Occipital lobe (tissue), 1 donor: ENCODE measurements at regions not wholly inside any gene's neighbourhood (a gene's known extent, or its start where the extent isn't known, plus 50 kb on each side); places are given as distances from the start of the nearest gene placed in this dataset. TPM values are rescaled to one million over a fixed set of nuclear protein-coding genes. Genes with fewer than 3 reads are reported as not detected.

Experiments used
- small RNA-seq: library from RNA; depleted of rRNA; stranded (forward); fragments of <200 nt; gene quantifications from one replicate; pipeline ENCODE3, GENCODE V24; 2014

Small RNA genes lying in the stretch of these regions (small RNA-seq; reads per million reads assigned to genes)
- gene RF00017: not detected
